NB4 (cell line): ENCODE measurements at regions not wholly inside any gene's neighbourhood (a gene's known extent, or its start where the extent isn't known, plus 50 kb on each side); places are given as distances from the start of the nearest gene placed in this dataset.

ENCODE experiments used
- MYC ChIP-seq: IDR thresholded peaks from 2 replicates; pipeline ENCODE4 v1.6.1; 2011; ENCODE audit warnings: low read depth, low read length
- POLR2A ChIP-seq: IDR thresholded peaks from 2 replicates; pipeline ENCODE4 v1.6.1; 2011; ENCODE audit warnings: mild to moderate bottlenecking; ENCODE audit not compliant: insufficient read length; ENCODE audit errors: extremely low read depth
- TF ChIP-seq, protein P1 (sequence below): IDR thresholded peaks from one replicate; pipeline ENCODE4 v1.5.1; 2012; ENCODE audit warnings: low read depth, low read length
- TF ChIP-seq, protein P2 (sequence below): IDR thresholded peaks from 2 replicates; pipeline ENCODE4 v1.6.1; 2011; ENCODE audit warnings: low read depth, low read length

GRCh38 chr5:173778152-173778782, 109.9 kb upstream of the CPEB4 start:
- TF ChIP-seq POLR2A, result no peak
- TF ChIP-seq, protein P1, sequence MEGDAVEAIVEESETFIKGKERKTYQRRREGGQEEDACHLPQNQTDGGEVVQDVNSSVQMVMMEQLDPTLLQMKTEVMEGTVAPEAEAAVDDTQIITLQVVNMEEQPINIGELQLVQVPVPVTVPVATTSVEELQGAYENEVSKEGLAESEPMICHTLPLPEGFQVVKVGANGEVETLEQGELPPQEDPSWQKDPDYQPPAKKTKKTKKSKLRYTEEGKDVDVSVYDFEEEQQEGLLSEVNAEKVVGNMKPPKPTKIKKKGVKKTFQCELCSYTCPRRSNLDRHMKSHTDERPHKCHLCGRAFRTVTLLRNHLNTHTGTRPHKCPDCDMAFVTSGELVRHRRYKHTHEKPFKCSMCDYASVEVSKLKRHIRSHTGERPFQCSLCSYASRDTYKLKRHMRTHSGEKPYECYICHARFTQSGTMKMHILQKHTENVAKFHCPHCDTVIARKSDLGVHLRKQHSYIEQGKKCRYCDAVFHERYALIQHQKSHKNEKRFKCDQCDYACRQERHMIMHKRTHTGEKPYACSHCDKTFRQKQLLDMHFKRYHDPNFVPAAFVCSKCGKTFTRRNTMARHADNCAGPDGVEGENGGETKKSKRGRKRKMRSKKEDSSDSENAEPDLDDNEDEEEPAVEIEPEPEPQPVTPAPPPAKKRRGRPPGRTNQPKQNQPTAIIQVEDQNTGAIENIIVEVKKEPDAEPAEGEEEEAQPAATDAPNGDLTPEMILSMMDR, result no peak
- TF ChIP-seq, protein P2, sequence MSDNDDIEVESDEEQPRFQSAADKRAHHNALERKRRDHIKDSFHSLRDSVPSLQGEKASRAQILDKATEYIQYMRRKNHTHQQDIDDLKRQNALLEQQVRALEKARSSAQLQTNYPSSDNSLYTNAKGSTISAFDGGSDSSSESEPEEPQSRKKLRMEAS, result no peak
- no peak for TF ChIP-seq MYC
